Activated CD8-positive, alpha-beta T cell treated with anti-CD3 and anti-CD28 coated beads for 36 hours (primary cell): ENCODE measurements at regions not wholly inside any gene's neighbourhood (a gene's known extent, or its start where the extent isn't known, plus 50 kb on each side); places are given as distances from the start of the nearest gene placed in this dataset.

ENCODE experiments used
- ATAC-seq: fragments of 200-7000 bp; cut with Tn5 transposase; one replicate; pipeline ENCODE4 v1.10.0; 2021; ENCODE audit warnings: mild to moderate bottlenecking, moderate library complexity
- CTCF ChIA-PET: fragments of 350-600 bp; sonication (Branson Sonifier 250); formaldehyde crosslinking; loops from one replicate; lab custom pipeline; 2021; ENCODE audit warnings: antibody characterized with exemption; lab: Charles Lee
- POLR2A ChIA-PET: fragments of 350-600 bp; sonication (Branson Sonifier 250); formaldehyde crosslinking; loops from one replicate; lab custom pipeline; 2021; ENCODE audit warnings: antibody characterized with exemption; lab: Charles Lee
- DNase-seq: peaks from one replicate; pipeline ENCODE4 v3.0.0-alpha.2; 2020
- H3K27ac Mint-ChIP-seq: one replicate; pipeline ENCODE4 v1.8.0; 2021; ENCODE audit warnings: mild to moderate bottlenecking, mixed read lengths
- H3K27me3 Mint-ChIP-seq: one replicate; pipeline ENCODE4 v1.8.0; 2021; ENCODE audit warnings: mixed read lengths
- H3K36me3 Mint-ChIP-seq: one replicate; pipeline ENCODE4 v1.8.0; 2021; ENCODE audit warnings: low read depth, mixed read lengths
- H3K4me1 Mint-ChIP-seq: one replicate; pipeline ENCODE4 v1.8.0; 2021; ENCODE audit warnings: low read depth, mixed read lengths
- H3K4me3 Mint-ChIP-seq: one replicate; pipeline ENCODE4 v1.8.0; 2021; ENCODE audit warnings: mild to moderate bottlenecking, moderate library complexity, mixed read lengths
- H3K9me3 Mint-ChIP-seq: one replicate; pipeline ENCODE4 v1.8.0; 2021; ENCODE audit warnings: mixed read lengths
- intact Hi-C: fragments of 100-400 bp; cut with micrococcal nuclease; formaldehyde crosslinking; loops from one replicate; pipeline ENCODE4 v1.10.0; 2022
- TF ChIP-seq, protein P1 (sequence below): fragments of 200-600 bp; IDR thresholded peaks from one replicate; pipeline ENCODE4 v1.8.0; 2022; ENCODE audit warnings: antibody characterized with exemption, mild to moderate bottlenecking

DNA sequence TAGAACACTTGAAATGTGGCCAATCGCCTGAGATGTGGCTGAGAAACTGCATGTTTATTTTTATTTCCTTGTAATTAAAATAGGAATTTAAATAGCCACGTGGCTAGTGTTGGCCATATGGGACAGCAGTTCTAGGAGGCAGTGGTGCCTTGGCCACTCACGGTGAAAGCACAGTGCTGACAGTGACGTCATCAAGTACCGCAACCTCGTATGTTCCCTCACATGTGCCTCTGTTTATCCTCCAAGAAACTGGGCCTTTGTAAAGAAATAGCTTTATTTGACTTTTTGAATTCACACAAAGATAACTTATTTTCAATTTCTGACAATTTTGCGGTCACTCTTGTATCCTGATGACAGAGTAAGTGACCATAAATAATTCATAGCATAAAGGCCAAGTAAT, 575.0 kb downstream of the DCDC2C start:
- H3K27me3 Mint-ChIP-seq: no peaks in the 10 kb centered on the region
- H3K27ac Mint-ChIP-seq: no peak overlapping the region
- POLR2A ChIA-PET: no interaction called here
- H3K4me3 Mint-ChIP-seq: no peak overlapping the region
- TF ChIP-seq, protein P1, sequence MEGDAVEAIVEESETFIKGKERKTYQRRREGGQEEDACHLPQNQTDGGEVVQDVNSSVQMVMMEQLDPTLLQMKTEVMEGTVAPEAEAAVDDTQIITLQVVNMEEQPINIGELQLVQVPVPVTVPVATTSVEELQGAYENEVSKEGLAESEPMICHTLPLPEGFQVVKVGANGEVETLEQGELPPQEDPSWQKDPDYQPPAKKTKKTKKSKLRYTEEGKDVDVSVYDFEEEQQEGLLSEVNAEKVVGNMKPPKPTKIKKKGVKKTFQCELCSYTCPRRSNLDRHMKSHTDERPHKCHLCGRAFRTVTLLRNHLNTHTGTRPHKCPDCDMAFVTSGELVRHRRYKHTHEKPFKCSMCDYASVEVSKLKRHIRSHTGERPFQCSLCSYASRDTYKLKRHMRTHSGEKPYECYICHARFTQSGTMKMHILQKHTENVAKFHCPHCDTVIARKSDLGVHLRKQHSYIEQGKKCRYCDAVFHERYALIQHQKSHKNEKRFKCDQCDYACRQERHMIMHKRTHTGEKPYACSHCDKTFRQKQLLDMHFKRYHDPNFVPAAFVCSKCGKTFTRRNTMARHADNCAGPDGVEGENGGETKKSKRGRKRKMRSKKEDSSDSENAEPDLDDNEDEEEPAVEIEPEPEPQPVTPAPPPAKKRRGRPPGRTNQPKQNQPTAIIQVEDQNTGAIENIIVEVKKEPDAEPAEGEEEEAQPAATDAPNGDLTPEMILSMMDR: no peak
- no peak for ATAC-seq
- H3K9me3 Mint-ChIP-seq: peaks cover 3% of the 10 kb centered on the region
- no peaks in the 10 kb centered on the region for H3K4me1 Mint-ChIP-seq
- no peaks in the 10 kb centered on the region for H3K36me3 Mint-ChIP-seq
- CTCF ChIA-PET: no interaction called here
- no peak for DNase-seq
- intact Hi-C loops: no loop called here

DNA sequence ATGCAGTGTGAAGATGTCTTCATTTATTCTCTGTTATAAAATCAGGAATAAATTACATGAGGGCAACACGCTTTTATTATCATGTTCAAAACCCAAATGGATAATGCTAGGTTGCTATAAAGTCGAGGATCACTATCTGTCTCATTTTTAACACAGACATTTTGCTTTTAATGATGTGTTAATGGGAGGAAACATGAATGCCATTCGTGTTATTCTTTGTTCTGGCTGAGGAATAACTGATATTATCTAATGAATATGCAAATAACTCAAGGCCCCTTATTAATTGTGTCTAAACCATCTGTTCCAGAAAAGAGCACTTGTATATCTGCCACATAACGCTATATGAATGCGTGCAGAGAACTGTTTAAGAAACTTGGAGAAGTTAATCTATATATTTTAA, 576.1 kb downstream of the DCDC2C start:
- POLR2A ChIA-PET: no interaction called here
- Mint-ChIP-seq H3K27me3 (no peaks in the 10 kb centered on the region), H3K4me3 (no peak overlapping the region), H3K36me3 (no peaks in the 10 kb centered on the region), H3K4me1 (no peaks in the 10 kb centered on the region), H3K9me3 (peaks cover 8% of the 10 kb centered on the region), H3K27ac (no peak overlapping the region)
- intact Hi-C loops: no loop called here
- no peak for ATAC-seq
- DNase-seq: no peak
- CTCF ChIA-PET: no interaction called here
- TF ChIP-seq, protein P1: no peak

DNA sequence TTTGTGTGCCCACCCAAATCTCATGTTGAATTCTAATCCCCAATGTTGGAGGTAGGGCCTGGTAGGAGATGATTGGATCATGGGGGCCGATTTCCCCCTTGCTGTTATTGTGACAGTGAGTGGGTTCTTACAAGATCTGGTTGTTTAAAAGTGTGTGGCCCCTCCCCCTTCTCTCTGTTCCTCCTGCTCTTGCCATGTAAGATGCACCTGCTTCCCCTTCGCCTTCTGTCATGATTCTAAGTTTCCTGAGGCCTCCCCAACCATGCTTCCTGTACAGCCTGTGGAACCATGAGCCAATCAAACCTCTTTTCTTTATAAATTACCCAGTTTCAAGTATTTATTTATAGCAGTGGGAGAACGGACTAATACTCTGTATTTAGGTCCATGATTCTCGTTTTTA, 588.1 kb downstream of the DCDC2C start:
- Mint-ChIP-seq H3K4me1 (no peaks in the 10 kb centered on the region), H3K4me3 (no peak overlapping the region), H3K27ac (no peak overlapping the region), H3K9me3 (peaks cover 2% of the 10 kb centered on the region), H3K27me3 (no peaks in the 10 kb centered on the region), H3K36me3 (no peaks in the 10 kb centered on the region)
- DNase-seq (no peak), ATAC-seq (no peak)
- ChIA-PET POLR2A (no interaction called here), CTCF (no interaction called here)
- TF ChIP-seq, protein P1: no peak
- intact Hi-C loops: no loop called here

DNA sequence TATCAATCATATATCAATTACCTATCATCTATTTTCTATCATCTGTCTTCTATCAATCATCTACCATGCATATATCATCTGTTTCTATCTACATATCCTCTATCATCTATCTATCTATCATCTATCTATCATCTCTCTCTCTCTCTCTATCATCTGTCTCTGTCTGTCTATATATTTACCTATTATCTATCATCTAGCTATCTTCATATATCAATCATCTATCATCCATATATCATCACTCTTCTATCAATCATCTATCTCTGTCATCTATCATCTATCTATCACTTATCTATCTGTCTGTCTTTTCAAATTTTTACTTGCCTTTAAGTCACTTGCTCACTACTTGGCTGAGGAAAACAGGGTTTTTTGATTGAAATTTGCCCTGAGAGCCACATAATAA, 592.3 kb downstream of the DCDC2C start:
- no peaks in the 10 kb centered on the region for H3K36me3 Mint-ChIP-seq
- H3K27me3 Mint-ChIP-seq: no peaks in the 10 kb centered on the region
- TF ChIP-seq, protein P1: no peak
- ATAC-seq (no peak), DNase-seq (no peak)
- ChIA-PET CTCF (no interaction called here), POLR2A (no interaction called here)
- no peak overlapping the region for H3K4me3 Mint-ChIP-seq
- peaks cover 2% of the 10 kb centered on the region for H3K9me3 Mint-ChIP-seq
- no peaks in the 10 kb centered on the region for H3K4me1 Mint-ChIP-seq
- intact Hi-C loops: no loop called here
- H3K27ac Mint-ChIP-seq: no peak overlapping the region

DNA sequence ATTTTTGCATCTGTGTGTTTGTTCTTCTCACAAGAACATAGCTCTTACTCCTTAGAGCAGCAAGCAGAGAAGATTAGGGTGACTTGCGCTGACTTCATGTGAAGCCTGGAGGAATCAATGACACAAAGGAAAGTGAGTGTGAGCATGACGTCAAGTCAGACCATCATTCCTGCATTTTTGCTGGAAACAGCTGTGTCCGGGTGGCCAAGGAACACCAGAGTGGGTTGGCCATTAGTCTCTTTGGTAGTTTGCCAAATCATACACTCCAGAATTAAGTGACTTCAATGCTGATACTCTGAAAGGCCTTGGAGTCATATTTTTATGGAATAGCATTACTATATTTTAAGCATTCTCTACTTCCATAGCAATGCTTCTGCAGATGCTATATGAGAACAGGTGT, 597.2 kb downstream of the DCDC2C start:
- Mint-ChIP-seq H3K9me3 (peaks cover 4% of the 10 kb centered on the region), H3K36me3 (no peaks in the 10 kb centered on the region), H3K27me3 (no peaks in the 10 kb centered on the region), H3K4me1 (no peaks in the 10 kb centered on the region), H3K4me3 (no peak overlapping the region), H3K27ac (no peak overlapping the region)
- intact Hi-C loops: no loop called here
- POLR2A ChIA-PET: no interaction called here
- no peak for DNase-seq
- TF ChIP-seq, protein P1: no peak
- CTCF ChIA-PET: no interaction called here
- no peak for ATAC-seq
